Urinary bladder (tissue), 3 donors: ENCODE measurements at regions not wholly inside any gene's neighbourhood (a gene's known extent, or its start where the extent isn't known, plus 50 kb on each side); places are given as distances from the start of the nearest gene placed in this dataset.
"Not testable (repeated sequence)": the region's sequence is repeated elsewhere in the genome, so short reads cannot be mapped to it uniquely, and the experiment has no call there.

Source experiments
- DNase-seq: peaks from one replicate; pipeline ENCODE4 v3.0.0-alpha.2; 2015; ENCODE audit errors: extremely low spot score
- H3K27ac ChIP-seq: one replicate; pipeline ENCODE4 v1.5.1; 2013; ENCODE audit warnings: low read depth, mild to moderate bottlenecking, moderate library complexity
- H3K36me3 ChIP-seq: one replicate; pipeline ENCODE4 v1.6.1; 2013; ENCODE audit warnings: mild to moderate bottlenecking, moderate library complexity; ENCODE audit not compliant: insufficient read depth
- H3K4me1 ChIP-seq: one replicate; pipeline ENCODE4 v1.6.1; 2013; ENCODE audit warnings: mild to moderate bottlenecking, moderate library complexity; ENCODE audit not compliant: insufficient read depth
- H3K4me3 ChIP-seq: one replicate; pipeline ENCODE4 v1.5.1; 2013; ENCODE audit warnings: low read depth, low read length
- WGBS: extraction: QIAGEN DNeasy Blood & Tissue Kit; methylation state at CpG from one replicate; pipeline ENCODE4 v1.1.7; 2013; 5-methylcytosine and 5-hydroxymethylcytosine counted together
- donor health status: healthy with polysubstance abuse.
- donor health status: healthy.

DNA sequence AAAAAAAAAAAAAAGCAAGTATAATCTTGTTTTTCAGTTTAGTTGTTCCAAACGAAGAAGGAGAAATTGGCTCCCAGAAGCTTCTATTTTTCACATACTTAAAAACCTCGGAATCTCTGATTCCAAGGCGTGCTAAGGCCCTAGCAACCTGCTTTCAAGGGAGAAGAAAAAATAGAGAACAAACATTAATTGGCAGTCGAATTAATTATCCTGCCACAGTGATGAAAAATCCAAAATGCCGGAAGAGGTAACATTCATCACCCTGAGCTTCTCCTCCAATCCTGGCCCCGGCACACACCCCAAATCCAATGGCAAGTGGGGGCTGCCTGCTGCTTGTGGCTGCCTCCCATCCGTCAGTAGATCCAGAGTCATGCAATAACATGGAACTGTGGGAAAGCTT, 250.2 kb upstream of the CHAC2 start:
- Histone ChIP-seq H3K4me1 (no peaks in the 10 kb centered on the region), H3K27ac (no peak overlapping the region), H3K4me3 (no peak overlapping the region), H3K36me3 (no peaks in the 10 kb centered on the region)
- 87% methylated on average over 7 of the region's 7 CpGs for WGBS
- no peak for DNase-seq

DNA sequence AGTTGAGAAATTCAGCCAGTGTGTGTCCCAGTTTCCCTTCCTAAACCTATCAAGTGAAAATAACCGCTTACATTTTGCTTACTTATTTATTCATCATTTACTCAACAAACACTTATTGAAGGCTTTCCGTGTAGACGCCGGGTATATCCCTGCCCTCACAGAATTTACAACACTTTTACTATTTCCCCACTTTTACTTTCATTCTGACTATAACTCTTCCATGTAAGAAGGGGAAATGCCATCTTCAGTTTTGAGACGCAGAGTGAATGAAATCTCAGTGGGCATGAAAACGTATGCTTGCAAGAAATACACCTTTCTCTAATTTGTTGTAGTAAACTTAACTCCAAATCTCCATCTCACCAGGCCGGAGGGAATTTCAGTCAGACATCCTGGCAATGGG, 251.0 kb upstream of the CHAC2 start:
- DNase-seq: no peak
- Histone ChIP-seq H3K4me1 (no peaks in the 10 kb centered on the region), H3K36me3 (no peaks in the 10 kb centered on the region), H3K4me3 (no peak overlapping the region), H3K27ac (no peak overlapping the region)
- 93% methylated on average over 7 of the region's 7 CpGs for WGBS

DNA sequence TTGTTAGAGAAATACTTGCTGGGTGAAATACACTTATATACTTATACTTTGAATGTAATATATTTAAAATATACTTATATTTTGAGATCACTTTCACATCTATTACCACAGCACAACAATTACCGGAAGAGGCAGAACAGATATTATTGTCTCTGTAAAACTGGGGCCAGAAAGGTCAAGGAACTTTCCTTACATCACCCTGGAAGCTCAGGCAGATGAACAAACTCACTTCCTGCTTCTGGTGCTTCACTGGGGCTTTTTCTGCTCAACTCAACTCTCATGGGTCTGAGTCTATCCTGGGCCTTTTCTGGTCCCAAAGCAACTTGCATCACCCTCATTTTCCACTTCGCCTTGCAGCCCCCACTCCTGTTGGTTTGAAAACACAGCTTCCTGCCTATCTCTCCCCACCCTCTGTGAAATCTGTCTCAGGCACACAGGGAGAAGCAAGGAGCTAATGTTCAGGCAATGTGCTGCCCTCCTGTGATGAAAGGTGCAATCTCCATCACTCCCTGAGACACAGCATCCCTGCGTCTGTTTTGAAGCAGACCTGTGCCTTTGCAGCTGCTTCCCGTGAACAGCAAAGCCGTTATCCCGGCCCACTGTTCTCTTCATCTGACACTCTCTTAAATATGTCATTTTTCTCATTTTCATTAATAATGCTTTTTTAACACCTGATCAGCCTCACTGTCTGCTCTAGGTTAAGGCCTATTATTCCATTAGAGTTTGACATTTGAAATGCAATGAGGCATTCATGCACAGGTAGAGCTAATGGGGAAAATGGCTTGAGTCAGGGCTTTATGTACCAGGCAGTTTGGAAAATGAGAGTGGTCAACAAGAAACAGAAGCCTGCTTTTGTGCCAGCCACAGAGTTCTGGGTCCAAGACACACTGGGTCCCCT, 251.9 kb upstream of the CHAC2 start:
- H3K4me1 ChIP-seq: no peaks in the 10 kb centered on the region
- no peak for DNase-seq
- no peak overlapping the region for H3K27ac ChIP-seq
- 73% methylated on average over 6 of the region's 6 CpGs for WGBS
- H3K4me3 ChIP-seq: no peak overlapping the region
- H3K36me3 ChIP-seq: no peaks in the 10 kb centered on the region

DNA sequence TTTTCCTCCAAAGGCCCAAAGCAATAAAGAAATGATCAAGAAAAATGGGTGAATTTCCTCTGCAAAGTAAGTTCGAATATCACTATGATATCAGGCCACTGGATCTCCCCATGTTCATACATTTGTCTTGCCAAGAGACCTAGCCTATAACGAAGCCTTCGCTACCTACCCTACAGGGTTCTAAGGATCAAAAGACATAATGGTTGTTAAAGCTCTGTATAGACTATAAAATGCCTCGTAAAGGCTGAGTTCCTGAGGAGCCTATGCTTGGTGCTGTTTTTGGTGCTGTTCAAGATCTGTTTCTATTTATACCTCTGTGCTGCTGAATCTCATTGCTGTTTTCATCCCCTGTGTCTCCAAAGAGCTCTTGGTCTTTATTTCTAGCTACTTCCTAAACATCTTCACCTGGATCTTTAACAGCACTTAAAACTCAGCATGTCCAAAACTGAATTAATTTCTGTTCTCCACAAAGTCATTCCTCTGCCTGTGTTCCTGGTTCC, 254.4 kb upstream of the CHAC2 start:
- Histone ChIP-seq H3K4me3 (no peak overlapping the region), H3K36me3 (no peaks in the 10 kb centered on the region), H3K4me1 (no peaks in the 10 kb centered on the region), H3K27ac (no peak overlapping the region)
- DNase-seq: no peak
- WGBS: 61% methylated on average over 4 of the region's 4 CpGs

DNA sequence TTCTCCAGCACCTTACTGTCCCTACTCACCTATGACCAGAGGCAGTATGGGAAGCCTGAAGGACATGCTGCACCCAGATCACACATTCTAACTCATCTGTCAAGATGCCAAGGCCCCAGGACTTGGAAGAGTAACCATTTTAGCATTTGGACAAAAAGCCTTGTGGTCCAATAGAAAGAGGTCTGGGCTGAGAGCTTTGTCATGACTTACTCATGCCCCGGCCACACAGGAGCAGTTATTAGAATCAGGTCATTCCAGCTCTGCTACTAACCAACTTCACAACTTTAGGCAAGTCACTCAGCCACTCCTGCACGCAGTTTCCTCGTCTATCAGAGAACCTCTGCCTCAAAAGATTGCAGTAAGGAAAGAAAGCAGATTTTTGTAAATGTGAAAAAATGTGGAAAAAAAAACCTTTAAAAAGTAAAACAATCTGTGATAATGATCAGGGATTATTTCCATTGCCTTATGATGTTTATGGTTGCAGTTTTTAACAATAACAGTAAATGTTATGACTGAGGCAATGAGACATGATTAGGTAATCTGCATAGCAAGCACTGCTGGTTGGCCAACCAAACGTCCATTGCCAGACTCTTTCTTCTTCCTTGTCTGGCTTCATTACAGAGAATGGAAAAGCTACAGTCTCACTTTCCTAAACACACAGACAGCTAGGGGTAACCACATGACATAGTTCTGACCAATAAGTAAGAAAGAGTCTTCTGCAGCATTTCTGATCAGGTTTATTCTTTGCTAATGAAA, 255.4 kb upstream of the CHAC2 start:
- 66% methylated on average over 4 of the region's 4 CpGs for WGBS
- no peak for DNase-seq
- Histone ChIP-seq H3K4me3 (no peak overlapping the region), H3K36me3 (no peaks in the 10 kb centered on the region), H3K4me1 (no peaks in the 10 kb centered on the region), H3K27ac (no peak overlapping the region)

DNA sequence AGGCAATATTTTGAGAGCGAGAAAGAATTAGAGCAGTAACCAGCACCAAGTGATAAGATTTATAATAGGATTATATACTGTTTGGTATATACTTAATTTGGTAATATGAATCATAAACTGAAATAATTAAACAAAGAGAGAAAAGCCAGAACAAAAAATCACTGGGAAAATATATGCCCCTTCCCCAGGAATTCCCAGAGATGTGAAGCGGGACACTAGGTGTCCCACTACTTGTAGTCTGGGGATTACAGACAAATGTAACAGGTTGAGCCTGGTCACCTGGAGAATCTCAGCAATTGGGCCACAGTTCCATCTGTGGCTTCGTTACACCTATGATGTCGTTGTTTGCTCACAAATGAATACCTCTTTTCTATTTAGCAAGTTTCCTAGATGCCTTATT, 256.1 kb upstream of the CHAC2 start:
- Histone ChIP-seq H3K36me3 (no peaks in the 10 kb centered on the region), H3K27ac (no peak overlapping the region), H3K4me1 (no peaks in the 10 kb centered on the region), H3K4me3 (no peak overlapping the region)
- no peak for DNase-seq
- 92% methylated on average over 4 of the region's 4 CpGs for WGBS

DNA sequence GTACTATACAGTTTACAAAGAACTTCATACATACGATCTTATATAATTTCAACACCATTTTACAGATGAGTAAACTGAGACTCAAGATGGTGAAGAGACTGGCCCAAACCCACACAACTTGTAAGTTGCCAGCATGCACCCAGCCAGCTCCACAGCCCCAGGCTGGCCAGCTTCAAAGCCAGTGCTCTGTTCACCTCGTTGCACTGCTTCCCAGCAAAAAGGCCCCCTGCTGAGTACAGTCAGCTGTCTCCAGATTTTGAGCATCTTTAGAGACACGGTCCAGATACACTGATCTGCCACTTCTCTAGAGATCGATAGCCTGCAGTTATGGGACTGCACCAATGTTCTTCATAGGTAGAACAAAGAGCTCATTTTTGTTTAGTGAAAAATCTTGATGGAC, 257.2 kb upstream of the CHAC2 start:
- H3K36me3 ChIP-seq: no peaks in the 10 kb centered on the region
- no peak overlapping the region for H3K4me3 ChIP-seq
- no peaks in the 10 kb centered on the region for H3K4me1 ChIP-seq
- no peak overlapping the region for H3K27ac ChIP-seq
- 64% methylated on average over 4 of the region's 4 CpGs for WGBS
- no peak for DNase-seq

DNA sequence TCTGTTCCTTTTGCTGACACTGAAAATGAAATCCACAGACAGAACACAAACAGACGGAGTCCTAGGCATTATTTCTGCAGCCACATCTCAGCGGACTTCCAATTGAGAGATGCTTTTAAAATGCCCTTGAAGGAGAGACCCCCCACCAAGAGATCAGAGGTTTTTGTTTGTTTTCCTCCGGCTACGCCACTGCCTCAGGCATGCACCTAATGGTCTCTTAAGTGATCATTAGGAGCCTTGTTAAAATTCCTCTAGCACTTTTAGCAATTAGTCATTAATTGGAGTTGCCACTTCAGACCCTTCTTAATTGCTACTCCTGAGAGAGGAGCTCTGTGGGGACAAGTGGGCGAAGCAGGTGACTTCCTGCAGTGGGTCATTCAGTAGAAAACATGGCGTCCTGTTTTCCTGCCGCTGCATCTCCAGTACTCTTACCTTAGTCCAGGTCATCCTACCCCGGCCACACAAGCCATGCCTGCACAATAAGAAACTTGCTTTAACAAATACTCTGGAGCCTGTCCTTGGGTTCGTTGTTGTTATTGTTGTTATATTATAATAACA, 257.7 kb upstream of the CHAC2 start:
- no peak overlapping the region for H3K27ac ChIP-seq
- no peak for DNase-seq
- no peaks in the 10 kb centered on the region for H3K4me1 ChIP-seq
- WGBS: 80% methylated on average over 9 of the region's 9 CpGs
- no peak overlapping the region for H3K4me3 ChIP-seq
- no peaks in the 10 kb centered on the region for H3K36me3 ChIP-seq

DNA sequence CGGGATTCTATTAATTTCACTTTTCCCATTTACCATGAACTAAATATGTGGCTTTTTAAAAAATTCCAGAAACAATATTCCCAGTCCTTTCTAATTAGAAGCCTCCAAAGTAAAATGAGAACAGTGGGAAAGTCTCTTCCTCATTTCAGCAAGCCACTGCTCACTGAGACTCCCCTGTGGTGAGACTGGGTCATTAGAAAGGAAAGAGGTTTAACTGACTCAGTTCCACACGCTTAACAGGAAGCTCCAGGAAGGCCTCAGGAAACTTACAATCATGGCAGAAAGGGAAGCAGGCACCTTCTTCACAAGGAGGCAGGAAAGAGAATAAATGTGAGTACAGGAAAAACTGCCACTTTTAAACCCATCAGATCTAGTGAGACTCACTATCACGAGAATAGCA, 258.9 kb upstream of the CHAC2 start:
- no peaks in the 10 kb centered on the region for H3K4me1 ChIP-seq
- WGBS: 83% methylated on average over 3 of the region's 3 CpGs
- no peak overlapping the region for H3K27ac ChIP-seq
- no peak for DNase-seq
- no peak overlapping the region for H3K4me3 ChIP-seq
- no peaks in the 10 kb centered on the region for H3K36me3 ChIP-seq

DNA sequence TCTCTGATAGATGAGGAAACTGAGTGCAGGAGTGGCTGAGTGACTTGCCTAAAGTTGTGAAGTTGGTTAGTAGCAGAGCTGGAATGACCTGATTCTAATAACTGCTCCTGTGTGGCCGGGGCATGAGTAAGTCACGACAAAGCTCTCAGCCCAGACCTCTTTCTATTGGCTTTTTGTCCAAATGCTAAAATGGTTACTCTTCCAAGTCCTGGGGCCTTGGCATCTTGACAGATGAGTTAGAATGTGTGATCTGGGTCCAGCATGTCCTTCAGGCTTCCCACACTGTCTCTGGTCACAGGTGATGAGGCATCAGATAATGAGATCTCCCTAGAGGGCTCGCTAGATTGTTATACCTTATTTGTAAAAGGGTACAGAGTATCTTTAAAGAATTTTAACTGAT, 260.5 kb upstream of the CHAC2 start:
- not testable (repeated sequence) for H3K36me3 ChIP-seq, H3K27ac ChIP-seq, DNase-seq, H3K4me1 ChIP-seq, H3K4me3 ChIP-seq
- 85% methylated on average over 3 of the region's 3 CpGs for WGBS

DNA sequence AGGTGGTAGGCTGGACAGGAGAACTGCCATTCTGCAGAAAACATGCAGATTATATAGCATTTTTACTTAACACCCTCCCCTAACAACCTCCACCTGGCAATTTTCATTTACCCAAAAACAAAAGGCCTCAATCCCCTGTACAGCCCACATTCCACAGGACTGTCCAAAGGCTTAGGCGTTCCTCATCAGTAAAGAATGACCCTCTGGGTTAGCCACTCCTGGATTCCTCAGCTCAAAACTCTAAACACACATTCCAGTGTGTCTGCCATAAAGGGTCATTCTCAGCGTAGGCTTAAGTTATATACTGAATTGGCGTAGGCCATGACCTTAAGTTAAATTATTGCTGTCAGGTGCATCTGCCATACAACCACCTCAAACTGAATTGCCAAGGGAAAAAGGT, 261.8 kb upstream of the CHAC2 start:
- no peak overlapping the region for H3K27ac ChIP-seq
- no peak for DNase-seq
- H3K36me3 ChIP-seq: no peaks in the 10 kb centered on the region
- no peaks in the 10 kb centered on the region for H3K4me1 ChIP-seq
- 71% methylated on average over 3 of the region's 3 CpGs for WGBS
- no peak overlapping the region for H3K4me3 ChIP-seq

DNA sequence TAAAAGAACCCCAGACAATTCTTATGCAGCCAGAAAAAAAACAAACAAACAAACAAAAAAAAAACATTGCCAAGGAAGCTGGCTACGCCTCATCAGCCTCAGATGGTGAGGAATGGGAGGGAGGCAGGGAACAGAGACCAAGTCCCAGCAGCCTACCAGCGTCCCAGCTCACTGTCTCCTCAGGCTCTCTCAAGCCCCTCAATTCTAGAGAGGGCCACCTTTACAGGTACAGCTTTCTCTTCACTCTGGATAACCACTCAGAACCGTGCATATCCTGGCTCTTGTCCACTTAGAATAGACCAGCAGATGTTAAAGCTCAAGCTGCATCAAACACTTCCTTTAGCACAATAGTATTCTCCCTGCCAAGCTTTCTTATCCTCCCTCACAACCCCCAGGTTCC, 263.1 kb upstream of the CHAC2 start:
- Histone ChIP-seq H3K36me3 (no peaks in the 10 kb centered on the region), H3K27ac (no peak overlapping the region), H3K4me3 (no peak overlapping the region), H3K4me1 (no peaks in the 10 kb centered on the region)
- 38% methylated on average over 3 of the region's 3 CpGs for WGBS
- DNase-seq: no peak

DNA sequence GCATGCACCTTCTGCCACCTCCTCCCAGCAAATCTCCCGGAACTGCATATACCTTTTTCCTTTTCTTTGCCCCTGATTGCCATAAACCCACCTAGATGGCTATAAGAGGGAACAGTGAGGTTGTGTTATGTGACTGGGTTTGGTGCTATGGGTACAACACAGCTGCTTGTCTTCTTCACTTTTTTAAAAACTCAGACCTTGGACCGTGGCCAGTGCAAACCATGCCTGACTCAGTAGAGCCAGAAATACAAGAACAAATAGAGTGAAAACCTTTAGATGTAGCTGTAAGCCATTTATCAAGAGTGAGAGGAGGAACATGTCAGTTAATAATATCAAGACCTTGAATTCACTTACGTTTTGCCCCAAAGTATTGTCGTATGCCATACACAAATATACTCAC, 267.4 kb upstream of the CHAC2 start:
- no peaks in the 10 kb centered on the region for H3K36me3 ChIP-seq
- 86% methylated on average over 4 of the region's 4 CpGs for WGBS
- H3K4me1 ChIP-seq: peaks cover 3% of the 10 kb centered on the region
- H3K4me3 ChIP-seq: no peak overlapping the region
- no peak for DNase-seq
- no peak overlapping the region for H3K27ac ChIP-seq

DNA sequence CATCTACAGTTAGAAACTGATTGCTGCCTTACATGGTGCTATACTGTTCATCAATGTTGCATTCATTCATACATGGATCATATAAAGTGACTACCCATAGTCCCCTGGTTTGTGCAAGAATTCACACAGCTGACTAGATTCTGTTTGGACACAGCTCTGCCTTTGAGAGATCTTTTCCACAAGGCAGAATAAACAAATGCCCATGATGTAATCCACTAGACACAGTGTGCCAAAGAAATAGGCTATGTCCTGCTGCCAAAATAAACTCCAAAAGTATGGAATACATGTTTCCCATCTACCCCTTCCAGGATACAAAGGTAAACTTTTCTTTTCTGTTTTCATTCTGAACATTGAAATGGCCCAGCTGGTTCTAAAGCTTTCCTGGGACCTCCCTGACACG, 269.4 kb upstream of the CHAC2 start:
- WGBS: 47% methylated on average over 1 of the region's 1 CpG
- Histone ChIP-seq H3K4me3 (no peak overlapping the region), H3K27ac (no peak overlapping the region), H3K36me3 (no peaks in the 10 kb centered on the region), H3K4me1 (peaks cover 3% of the 10 kb centered on the region)
- no peak for DNase-seq
